Cardiac fibroblast (primary cell): ENCODE measurements at regions not wholly inside any gene's neighbourhood (a gene's known extent, or its start where the extent isn't known, plus 50 kb on each side); places are given as distances from the start of the nearest gene placed in this dataset.
"Not testable (repeated sequence)": the region's sequence is repeated elsewhere in the genome, so short reads cannot be mapped to it uniquely, and the experiment has no call there.

Experiments
- DNase-seq, 2 donors: peaks; one replicate each; pipeline versions ENCODE4 v3.0.0 to v3.0.0-alpha.2; 2010; ENCODE audit warnings: low read depth in 2 of 2
- H3K4me3 ChIP-seq, 2 donors: replicated peaks in 1 of 2; 1 replicate in 1 of 2; 2 replicates in 1 of 2; pipeline ENCODE4 v1.5.1; 2011; ENCODE audit warnings: low read depth in 2 of 2, low read length in 2 of 2, mild to moderate bottlenecking in 2 of 2, moderate library complexity in 1 of 2
- TF ChIP-seq, protein P1 (sequence below): IDR thresholded peaks from one replicate; pipeline ENCODE4 v1.5.1; 2011; ENCODE audit warnings: low read depth, mild to moderate bottlenecking, low read length, inconsistent platforms

DNA sequence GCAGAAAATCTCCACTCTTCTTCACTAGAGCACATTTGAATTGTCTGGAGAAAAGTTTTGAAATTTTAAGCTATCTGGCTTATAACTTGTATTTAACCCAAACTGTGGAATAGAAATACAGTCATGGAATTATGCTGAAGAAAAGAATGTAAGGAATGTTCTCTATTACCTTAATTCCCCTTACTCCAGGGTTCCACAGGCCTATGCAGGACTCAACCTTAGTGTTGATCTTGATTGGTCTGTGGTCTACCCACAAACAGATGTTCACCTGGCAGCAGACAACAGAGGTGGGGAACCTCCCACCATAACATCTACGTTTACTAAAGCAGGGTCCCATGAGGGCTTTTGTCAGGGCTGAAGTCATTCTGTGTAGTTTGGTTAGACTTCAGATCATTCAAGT, 189.3 kb upstream of the GPRIN3 start:
- TF ChIP-seq, protein P1, sequence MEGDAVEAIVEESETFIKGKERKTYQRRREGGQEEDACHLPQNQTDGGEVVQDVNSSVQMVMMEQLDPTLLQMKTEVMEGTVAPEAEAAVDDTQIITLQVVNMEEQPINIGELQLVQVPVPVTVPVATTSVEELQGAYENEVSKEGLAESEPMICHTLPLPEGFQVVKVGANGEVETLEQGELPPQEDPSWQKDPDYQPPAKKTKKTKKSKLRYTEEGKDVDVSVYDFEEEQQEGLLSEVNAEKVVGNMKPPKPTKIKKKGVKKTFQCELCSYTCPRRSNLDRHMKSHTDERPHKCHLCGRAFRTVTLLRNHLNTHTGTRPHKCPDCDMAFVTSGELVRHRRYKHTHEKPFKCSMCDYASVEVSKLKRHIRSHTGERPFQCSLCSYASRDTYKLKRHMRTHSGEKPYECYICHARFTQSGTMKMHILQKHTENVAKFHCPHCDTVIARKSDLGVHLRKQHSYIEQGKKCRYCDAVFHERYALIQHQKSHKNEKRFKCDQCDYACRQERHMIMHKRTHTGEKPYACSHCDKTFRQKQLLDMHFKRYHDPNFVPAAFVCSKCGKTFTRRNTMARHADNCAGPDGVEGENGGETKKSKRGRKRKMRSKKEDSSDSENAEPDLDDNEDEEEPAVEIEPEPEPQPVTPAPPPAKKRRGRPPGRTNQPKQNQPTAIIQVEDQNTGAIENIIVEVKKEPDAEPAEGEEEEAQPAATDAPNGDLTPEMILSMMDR, result no peak
- no peak overlapping the region for H3K4me3 ChIP-seq
- peak; percentile 32 to 73 for DNase-seq

DNA sequence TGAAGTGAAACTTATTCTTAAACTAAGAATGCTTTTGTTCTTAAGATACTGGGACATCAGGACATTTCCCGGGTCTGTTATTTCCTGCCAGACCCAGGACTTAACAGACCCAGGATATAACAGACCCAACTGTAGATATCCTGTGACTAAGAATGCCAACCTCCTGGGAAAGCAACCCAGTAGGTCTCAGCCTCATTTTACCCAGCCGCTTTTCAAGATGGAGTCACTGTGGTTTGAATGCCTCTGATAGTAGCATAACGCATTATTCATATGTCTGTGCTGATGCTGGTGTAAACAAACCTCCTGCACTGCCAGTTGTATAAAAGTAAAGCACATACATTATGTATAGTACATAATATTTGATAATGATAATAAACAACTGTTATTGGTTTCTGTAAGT, 185.8 kb upstream of the GPRIN3 start:
- TF ChIP-seq, protein P1, result no peak
- no peak for DNase-seq
- no peak overlapping the region for H3K4me3 ChIP-seq

DNA sequence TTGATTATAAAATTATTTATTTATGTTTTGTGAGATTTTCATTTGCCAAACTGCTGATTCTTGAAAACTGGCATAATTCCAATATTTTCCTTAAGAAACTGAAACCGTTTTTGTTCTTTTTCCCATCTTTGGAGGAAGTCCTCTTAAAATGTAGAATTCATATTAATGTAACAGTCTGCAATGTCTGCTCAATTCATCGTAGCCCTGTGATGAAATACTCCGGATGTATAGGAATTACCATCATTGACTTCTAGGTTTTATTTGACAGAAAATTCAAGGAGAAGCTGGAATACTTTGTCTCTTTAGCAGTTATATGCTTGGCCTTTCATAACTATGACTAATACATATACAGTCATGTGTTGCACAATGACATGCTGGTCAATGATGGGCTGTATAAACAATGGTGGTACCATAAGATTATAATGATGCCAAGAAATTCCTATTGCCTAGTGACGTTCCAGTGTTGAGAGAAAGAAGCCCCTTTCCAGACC, 185.0 kb upstream of the GPRIN3 start:
- peak overlapping the region in 1 of 2 donors; percentile 22 for H3K4me3 ChIP-seq
- TF ChIP-seq, protein P1, result no peak
- peak; percentile 84 to 90 for DNase-seq

DNA sequence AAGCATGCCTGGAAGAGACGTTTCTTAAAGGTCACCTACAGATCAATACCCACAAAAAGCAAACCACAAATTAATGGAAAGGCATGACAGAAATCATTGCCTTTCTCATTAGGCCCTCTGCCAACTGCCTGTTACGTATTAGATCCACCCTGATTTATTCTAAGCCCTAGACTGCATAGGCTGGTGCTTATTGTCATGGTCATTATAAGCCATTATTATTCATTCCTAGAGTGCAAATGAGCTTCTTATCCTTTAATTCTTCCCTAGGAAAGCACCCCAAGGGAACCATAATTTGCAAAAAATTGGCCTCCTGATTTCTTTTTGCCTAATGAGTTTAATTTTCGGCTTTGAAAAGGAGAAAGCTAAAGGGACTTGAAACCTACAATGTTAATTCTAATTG, 184.2 kb upstream of the GPRIN3 start:
- no peak for DNase-seq
- H3K4me3 ChIP-seq, result no peak overlapping the region
- TF ChIP-seq, protein P1, result no peak

DNA sequence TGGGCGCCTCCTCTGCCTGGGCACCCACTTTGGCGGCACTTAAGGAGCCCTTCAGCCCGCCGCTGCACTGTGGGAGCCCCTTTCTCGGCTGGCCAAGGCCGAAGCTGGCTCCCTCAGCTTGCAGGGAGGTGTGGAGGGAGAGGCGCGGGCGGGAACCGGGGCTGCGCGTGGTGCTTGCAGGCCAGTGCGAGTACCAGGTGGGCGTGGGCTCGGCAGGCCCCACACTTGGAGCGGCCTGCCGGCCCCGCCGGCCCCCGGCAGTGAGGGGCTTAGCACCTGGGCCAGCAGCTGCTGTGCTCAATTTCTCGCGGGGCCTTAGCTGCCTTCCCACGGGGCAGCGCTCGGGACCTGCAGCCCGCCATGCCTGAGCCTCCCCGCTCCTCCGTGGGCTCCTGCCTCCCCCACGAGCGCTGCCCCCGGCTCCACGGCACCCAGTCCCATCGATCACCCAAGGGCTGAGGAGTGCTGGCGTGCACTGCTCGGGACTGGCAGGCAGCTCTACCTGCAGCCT, 182.4 kb upstream of the GPRIN3 start:
- H3K4me3 ChIP-seq, DNase-seq: not testable (repeated sequence)

DNA sequence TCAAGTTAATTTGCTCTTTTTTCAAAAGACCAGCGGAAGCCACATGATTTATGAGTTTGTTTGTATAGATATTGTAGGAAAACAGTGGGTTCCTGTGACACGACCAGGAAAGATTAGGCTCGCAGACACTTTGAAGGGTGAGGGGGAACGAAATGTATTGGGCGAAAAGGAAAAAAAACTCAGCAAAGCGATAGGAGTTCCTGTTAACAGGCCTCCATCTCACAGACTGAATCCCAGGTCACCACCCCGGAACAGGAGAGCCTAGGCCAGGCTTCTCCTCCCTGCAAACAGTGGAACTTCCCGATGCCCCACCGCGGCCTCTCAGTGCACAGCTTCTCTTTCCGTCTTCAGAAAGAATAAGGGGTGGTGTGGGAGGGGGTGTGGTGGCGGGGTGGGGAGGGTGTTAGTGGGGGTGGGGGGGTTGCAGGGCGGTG, 181.8 kb upstream of the GPRIN3 start:
- DNase-seq, result no peak
- TF ChIP-seq, protein P1, result no peak
- H3K4me3 ChIP-seq, result no peak overlapping the region

DNA sequence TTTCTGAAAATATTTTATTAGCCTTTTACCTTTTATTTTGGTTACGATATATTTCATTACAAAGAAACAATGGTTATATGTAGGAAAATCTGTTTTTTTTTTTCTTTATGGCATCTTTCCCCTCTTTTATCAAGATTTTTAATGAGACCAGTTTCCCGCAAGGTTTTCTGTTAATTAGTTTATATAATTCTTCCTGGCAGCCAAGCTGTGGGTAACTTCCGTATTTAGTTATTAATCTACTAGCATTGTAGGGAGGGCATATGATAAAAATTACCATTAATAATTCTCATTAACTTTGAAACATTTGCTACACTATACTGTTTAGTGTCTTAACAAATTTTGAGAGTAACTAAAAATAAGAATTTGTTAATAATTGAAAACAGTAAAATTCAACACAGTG, 181.1 kb upstream of the GPRIN3 start:
- TF ChIP-seq, protein P1, result no peak
- no peak for DNase-seq
- H3K4me3 ChIP-seq, result no peak overlapping the region
